Colonic mucosa (tissue), 4 donors: ENCODE measurements at regions not wholly inside any gene's neighbourhood (a gene's known extent, or its start where the extent isn't known, plus 50 kb on each side); places are given as distances from the start of the nearest gene placed in this dataset.

ENCODE experiments used
- DNase-seq: peaks from one replicate; pipeline ENCODE4 v3.0.0-alpha.2; 2020
- H3K27ac ChIP-seq: fragments of 200-600 bp; one replicate; pipeline ENCODE4 v1.8.0; 2021
- H3K27me3 ChIP-seq: fragments of 200-600 bp; one replicate; pipeline ENCODE4 v1.8.0; 2021
- H3K36me3 ChIP-seq: fragments of 200-600 bp; one replicate; pipeline ENCODE4 v1.8.0; 2021
- H3K4me1 ChIP-seq: fragments of 200-600 bp; one replicate; pipeline ENCODE4 v1.8.0; 2021; ENCODE audit warnings: mild to moderate bottlenecking
- H3K4me3 ChIP-seq: fragments of 200-600 bp; one replicate; pipeline ENCODE4 v1.8.0; 2021
- H3K9ac ChIP-seq, 2 donors: one replicate each; pipeline ENCODE4 v1.7.0; 2013; ENCODE audit warnings: control low read depth in 2 of 2, low read depth in 2 of 2, low read length in 2 of 2
- H3K9me3 ChIP-seq: fragments of 200-600 bp; one replicate; pipeline ENCODE4 v1.8.0; 2021
- CTCF ChIP-seq: fragments of 200-600 bp; IDR thresholded peaks from one replicate; pipeline ENCODE4 v1.8.0; 2022; ENCODE audit warnings: antibody characterized with exemption, mild to moderate bottlenecking
- intact Hi-C: fragments of 100-400 bp; cut with DNase I; formaldehyde crosslinking; loops from one replicate; pipeline ENCODE4 v1.14.1; 2022
- donor health status: healthy.
- donor health status: DM: no; HTN: no; CAD: no.
- donor health status: DM: no; HTN: no; CAD: no.

GRCh38 chr10:24152270-24152669 is 56.7 kb upstream of the KIAA1217 start:
- TF ChIP-seq CTCF, result no peak
- Histone ChIP-seq H3K36me3 (no peaks in the 10 kb centered on the region), H3K27me3 (no peaks in the 10 kb centered on the region), H3K4me3 (no peak overlapping the region), H3K27ac (no peak overlapping the region), H3K9ac (no peak overlapping the region), H3K9me3 (no peaks in the 10 kb centered on the region), H3K4me1 (no peaks in the 10 kb centered on the region)
- intact Hi-C loops, result no loop called here
- DNase-seq, result no peak

- intact Hi-C loops, result no loop called here
- Histone ChIP-seq H3K4me1 (no peaks in the 10 kb centered on the region), H3K9ac (no peak overlapping the region), H3K36me3 (no peaks in the 10 kb centered on the region), H3K27ac (no peak overlapping the region), H3K27me3 (no peaks in the 10 kb centered on the region), H3K4me3 (no peak overlapping the region), H3K9me3 (no peaks in the 10 kb centered on the region)
- TF ChIP-seq CTCF, result no peak
- no peak for DNase-seq
Measured at GRCh38 chr10:24153031-24153430, 55.9 kb upstream of the KIAA1217 start.

GRCh38 chr10:24153537-24153936 is 55.4 kb upstream of the KIAA1217 start:
- TF ChIP-seq CTCF, result no peak
- intact Hi-C loops, result no loop called here

GRCh38 chr10:24156686-24157085 is 52.3 kb upstream of the KIAA1217 start:
- Histone ChIP-seq H3K9ac (no peak overlapping the region), H3K27me3 (no peaks in the 10 kb centered on the region), H3K36me3 (no peaks in the 10 kb centered on the region), H3K4me3 (no peak overlapping the region), H3K9me3 (no peaks in the 10 kb centered on the region), H3K4me1 (no peaks in the 10 kb centered on the region), H3K27ac (no peak overlapping the region)
- TF ChIP-seq CTCF, result no peak
- no peak for DNase-seq
- intact Hi-C loops, result no loop called here

More at GRCh38 chr10:24153537-24153936, 55.4 kb upstream of the KIAA1217 start:
- Histone ChIP-seq H3K36me3 (no peaks in the 10 kb centered on the region), H3K9me3 (no peaks in the 10 kb centered on the region), H3K9ac (no peak overlapping the region), H3K27ac (no peak overlapping the region), H3K4me3 (no peak overlapping the region), H3K4me1 (no peaks in the 10 kb centered on the region), H3K27me3 (no peaks in the 10 kb centered on the region)
- no peak for DNase-seq

- no peak for TF ChIP-seq CTCF
- DNase-seq, result no peak
- intact Hi-C loops, result no loop called here
Measured at GRCh38 chr10:24157567-24157966, 51.4 kb upstream of the KIAA1217 start.

More at GRCh38 chr10:24157567-24157966, 51.4 kb upstream of the KIAA1217 start:
- Histone ChIP-seq H3K27me3 (no peaks in the 10 kb centered on the region), H3K27ac (no peak overlapping the region), H3K9me3 (no peaks in the 10 kb centered on the region), H3K4me1 (no peaks in the 10 kb centered on the region), H3K4me3 (no peak overlapping the region), H3K36me3 (no peaks in the 10 kb centered on the region), H3K9ac (no peak overlapping the region)
